ENCODE measurements at regions not wholly inside any gene's neighbourhood (a gene's known extent, or its start where the extent isn't known, plus 50 kb on each side); places are given as distances from the start of the nearest gene placed in this dataset.

DNA sequence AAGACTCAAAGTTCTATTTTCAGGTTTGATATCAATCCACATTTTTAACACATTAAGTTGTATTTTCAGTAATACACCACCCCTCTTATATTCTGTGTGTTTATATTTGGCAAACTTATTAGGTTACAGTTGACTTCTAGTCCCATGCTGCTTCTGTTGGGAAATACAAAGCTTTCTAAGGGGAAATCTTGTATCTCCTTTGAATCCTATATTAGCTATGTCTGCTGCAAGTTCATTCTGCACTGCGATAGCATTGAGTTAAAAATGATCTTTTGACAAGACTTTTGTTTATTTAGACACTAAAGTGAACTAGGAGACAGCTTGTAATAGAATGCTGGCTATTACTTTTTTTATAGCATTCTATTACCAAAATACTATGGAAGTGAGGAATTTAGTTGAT is 625.1 kb upstream of the ANKRD30A start:
- H3K4me1 ChIP-seq (ENCODE audit: insufficient read depth, insufficient read length) = no peaks in the 10 kb centered on the region
- no peaks in the 10 kb centered on the region for H3K9me3 ChIP-seq (ENCODE audit: insufficient read depth, low read length)
- no peaks in the 10 kb centered on the region for H3K27me3 ChIP-seq (ENCODE audit: insufficient read depth, insufficient read length)
- no peak overlapping the region for H3K9ac ChIP-seq (ENCODE audit: insufficient read length, low read depth)
- no peak for DNase-seq (ENCODE audit: low read depth, low spot score)
- no peak overlapping the region for H3K4me3 ChIP-seq (ENCODE audit: insufficient read length, low read depth)
- no peaks in the 10 kb centered on the region for H3K36me3 ChIP-seq (ENCODE audit: insufficient read depth, insufficient read length, low read length)
- TF ChIP-seq YY1 (IDR thresholded peaks at IDR 0.05; ENCODE audit: insufficient read depth, insufficient read length) (no peak), SUZ12 (IDR thresholded peaks at IDR 0.05; ENCODE audit: extremely low read depth, insufficient read depth, insufficient read length) (no peak), ZNF274 (IDR thresholded peaks at IDR 0.05; ENCODE audit: low read depth, low read length) (no peak)

DNA sequence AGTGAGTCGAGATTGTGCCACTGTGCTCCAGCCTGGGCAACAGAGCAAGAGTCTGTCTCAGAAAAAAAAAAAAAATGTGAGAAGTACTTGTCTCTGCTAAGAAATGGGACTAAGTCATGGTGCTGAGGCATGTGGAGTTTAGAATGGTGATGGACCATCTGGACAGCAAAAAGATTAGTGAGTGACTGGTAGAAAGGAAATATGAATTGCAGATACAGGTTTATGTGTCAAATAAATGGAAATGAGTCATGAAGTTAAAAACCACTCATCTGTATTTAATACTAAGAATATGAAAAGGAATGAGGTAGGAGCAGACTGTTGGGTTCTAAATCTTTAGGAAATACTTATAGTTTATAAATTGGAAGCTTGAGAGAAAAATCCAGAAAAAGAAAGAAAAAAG is 625.7 kb upstream of the ANKRD30A start:
- DNase-seq (ENCODE audit: low read depth, low spot score) = no peak
- no peaks in the 10 kb centered on the region for H3K4me1 ChIP-seq (ENCODE audit: insufficient read depth, insufficient read length)
- no peaks in the 10 kb centered on the region for H3K27me3 ChIP-seq (ENCODE audit: insufficient read depth, insufficient read length)
- H3K36me3 ChIP-seq (ENCODE audit: insufficient read depth, insufficient read length, low read length) = no peaks in the 10 kb centered on the region
- no peak for TF ChIP-seq SUZ12 (IDR thresholded peaks at IDR 0.05; ENCODE audit: extremely low read depth, insufficient read depth, insufficient read length)
- H3K9ac ChIP-seq (ENCODE audit: insufficient read length, low read depth) = no peak overlapping the region
- H3K9me3 ChIP-seq (ENCODE audit: insufficient read depth, low read length) = no peaks in the 10 kb centered on the region
- no peak overlapping the region for H3K4me3 ChIP-seq (ENCODE audit: insufficient read length, low read depth)

DNA sequence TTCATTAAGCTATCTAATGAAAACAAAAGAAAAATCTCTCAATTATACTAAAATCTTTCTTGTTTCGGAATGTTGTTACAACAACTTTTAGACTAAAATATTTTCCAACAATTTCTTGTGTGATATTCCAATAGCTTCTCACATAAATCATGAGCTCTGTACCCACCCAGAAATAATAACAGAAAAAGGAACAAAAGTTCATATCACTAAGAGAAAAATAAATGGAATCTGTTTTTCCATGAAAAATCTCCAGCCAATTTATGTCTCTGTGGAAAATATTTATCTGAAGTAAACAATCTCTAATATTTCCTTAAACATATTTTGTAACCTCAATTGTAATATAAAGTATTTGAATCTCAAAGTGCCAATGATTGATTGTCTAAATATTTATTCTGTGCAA is 628.6 kb upstream of the ANKRD30A start:
- TF ChIP-seq YY1 (IDR thresholded peaks at IDR 0.05; ENCODE audit: insufficient read depth, insufficient read length) (no peak), ZNF274 (IDR thresholded peaks at IDR 0.05; ENCODE audit: low read depth, low read length) (no peak), SUZ12 (IDR thresholded peaks at IDR 0.05; ENCODE audit: extremely low read depth, insufficient read depth, insufficient read length) (no peak)
- H3K9me3 ChIP-seq (ENCODE audit: insufficient read depth, low read length) = no peaks in the 10 kb centered on the region

DNA sequence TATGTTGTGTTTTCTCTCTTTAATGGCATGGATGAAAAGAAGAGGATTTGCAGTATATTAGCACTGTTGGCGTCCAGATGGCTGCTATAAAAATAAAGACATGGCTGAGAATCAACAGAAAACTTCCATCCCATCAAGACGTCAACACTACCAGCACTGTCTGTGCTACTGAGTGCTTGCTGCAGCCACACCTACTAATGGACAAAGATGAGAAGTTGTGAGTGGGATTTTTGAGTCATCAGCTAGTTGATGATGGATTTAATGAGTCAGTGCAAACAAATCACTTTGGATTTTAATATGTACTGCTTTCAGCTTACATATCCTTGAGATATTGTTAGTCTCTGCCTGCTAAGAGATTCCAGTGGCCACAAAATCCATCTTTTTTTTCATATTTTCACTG is 631.0 kb upstream of the ANKRD30A start:
- TF ChIP-seq ZNF274 (IDR thresholded peaks at IDR 0.05; ENCODE audit: low read depth, low read length) (no peak), SUZ12 (IDR thresholded peaks at IDR 0.05; ENCODE audit: extremely low read depth, insufficient read depth, insufficient read length) (no peak), YY1 (IDR thresholded peaks at IDR 0.05; ENCODE audit: insufficient read depth, insufficient read length) (no peak)
- DNase-seq (ENCODE audit: low read depth, low spot score) = no peak
- no peak overlapping the region for H3K4me3 ChIP-seq (ENCODE audit: insufficient read length, low read depth)
- no peaks in the 10 kb centered on the region for H3K27me3 ChIP-seq (ENCODE audit: insufficient read depth, insufficient read length)
- H3K4me1 ChIP-seq (ENCODE audit: insufficient read depth, insufficient read length) = no peaks in the 10 kb centered on the region
- H3K9me3 ChIP-seq (ENCODE audit: insufficient read depth, low read length) = no peaks in the 10 kb centered on the region
- no peak overlapping the region for H3K9ac ChIP-seq (ENCODE audit: insufficient read length, low read depth)
- no peaks in the 10 kb centered on the region for H3K36me3 ChIP-seq (ENCODE audit: insufficient read depth, insufficient read length, low read length)

More for the DNA sequence above, 628.6 kb upstream of the ANKRD30A start:
- H3K27me3 ChIP-seq (ENCODE audit: insufficient read depth, insufficient read length) = no peaks in the 10 kb centered on the region
- no peak for DNase-seq (ENCODE audit: low read depth, low spot score)
- no peak overlapping the region for H3K4me3 ChIP-seq (ENCODE audit: insufficient read length, low read depth)
- no peak overlapping the region for H3K9ac ChIP-seq (ENCODE audit: insufficient read length, low read depth)
- no peaks in the 10 kb centered on the region for H3K36me3 ChIP-seq (ENCODE audit: insufficient read depth, insufficient read length, low read length)
- no peaks in the 10 kb centered on the region for H3K4me1 ChIP-seq (ENCODE audit: insufficient read depth, insufficient read length)

DNA sequence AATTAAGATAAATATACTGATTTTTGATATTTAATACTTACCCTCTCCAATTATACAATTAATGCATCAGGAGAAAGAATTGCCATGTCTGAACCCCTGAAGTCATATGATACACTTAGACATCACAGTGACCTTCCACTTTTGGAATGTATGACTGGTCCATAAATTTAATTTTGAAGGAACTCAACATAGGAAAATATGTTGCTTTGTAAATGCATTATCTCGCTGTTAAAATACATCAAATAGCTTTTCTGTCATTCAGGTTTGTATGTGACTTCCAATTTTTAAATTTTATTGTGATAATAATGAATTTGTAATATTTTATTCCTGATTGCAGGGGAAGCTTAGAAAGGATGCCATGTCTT is 631.9 kb upstream of the ANKRD30A start:
- no peaks in the 10 kb centered on the region for H3K36me3 ChIP-seq (ENCODE audit: insufficient read depth, insufficient read length, low read length)
- H3K4me1 ChIP-seq (ENCODE audit: insufficient read depth, insufficient read length) = no peaks in the 10 kb centered on the region
- H3K9ac ChIP-seq (ENCODE audit: insufficient read length, low read depth) = no peak overlapping the region
- no peak overlapping the region for H3K4me3 ChIP-seq (ENCODE audit: insufficient read length, low read depth)
- no peaks in the 10 kb centered on the region for H3K9me3 ChIP-seq (ENCODE audit: insufficient read depth, low read length)
- DNase-seq (ENCODE audit: low read depth, low spot score) = no peak
- H3K27me3 ChIP-seq (ENCODE audit: insufficient read depth, insufficient read length) = no peaks in the 10 kb centered on the region
- TF ChIP-seq SUZ12 (IDR thresholded peaks at IDR 0.05; ENCODE audit: extremely low read depth, insufficient read depth, insufficient read length) (no peak), YY1 (IDR thresholded peaks at IDR 0.05; ENCODE audit: insufficient read depth, insufficient read length) (no peak), ZNF274 (IDR thresholded peaks at IDR 0.05; ENCODE audit: low read depth, low read length) (no peak)

DNA sequence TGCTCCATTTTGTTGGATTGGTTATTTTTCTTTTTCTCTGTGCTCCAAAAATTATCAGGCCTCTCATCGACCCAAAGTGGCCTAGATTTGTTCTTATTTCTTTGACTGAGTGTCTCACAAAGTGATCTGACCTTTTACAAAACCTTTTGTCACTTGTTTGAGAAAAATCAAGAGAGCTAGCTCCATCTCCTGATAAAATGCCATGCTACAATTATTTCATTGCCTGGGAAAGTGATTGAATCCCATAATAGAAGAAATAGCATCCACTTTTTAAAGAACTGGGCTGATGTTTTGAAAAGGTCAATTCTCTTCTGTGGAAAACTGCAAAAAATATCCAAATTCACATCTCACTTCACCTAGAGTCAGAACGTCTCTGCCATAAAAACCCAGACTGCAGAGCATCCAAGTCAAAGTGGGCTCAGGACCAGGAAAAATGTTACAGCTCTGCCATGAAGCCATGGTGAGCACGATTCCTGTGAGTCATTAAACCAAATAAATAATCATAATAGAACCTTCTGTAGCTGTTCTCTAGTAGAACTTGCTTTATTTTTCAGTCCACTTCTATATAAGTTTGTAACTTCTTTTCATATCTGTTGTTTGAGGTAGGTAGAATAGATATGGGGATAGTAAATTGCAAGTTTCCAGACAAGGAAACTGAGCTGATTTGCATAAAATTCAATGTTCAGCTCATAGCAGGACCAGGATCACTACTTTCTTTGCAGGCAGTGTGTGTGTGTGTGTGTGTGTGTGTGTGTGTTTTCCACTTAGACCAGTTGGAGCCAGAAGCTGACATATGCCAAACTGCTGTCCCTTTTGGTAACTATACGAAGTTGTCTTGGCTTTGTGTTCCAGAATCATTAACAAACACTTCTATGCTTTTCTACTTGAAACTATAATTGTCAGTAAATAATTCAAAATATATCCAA is 632.5 kb upstream of the ANKRD30A start:
- H3K9me3 ChIP-seq (ENCODE audit: insufficient read depth, low read length) = no peaks in the 10 kb centered on the region
- DNase-seq (ENCODE audit: low read depth, low spot score) = no peak

DNA sequence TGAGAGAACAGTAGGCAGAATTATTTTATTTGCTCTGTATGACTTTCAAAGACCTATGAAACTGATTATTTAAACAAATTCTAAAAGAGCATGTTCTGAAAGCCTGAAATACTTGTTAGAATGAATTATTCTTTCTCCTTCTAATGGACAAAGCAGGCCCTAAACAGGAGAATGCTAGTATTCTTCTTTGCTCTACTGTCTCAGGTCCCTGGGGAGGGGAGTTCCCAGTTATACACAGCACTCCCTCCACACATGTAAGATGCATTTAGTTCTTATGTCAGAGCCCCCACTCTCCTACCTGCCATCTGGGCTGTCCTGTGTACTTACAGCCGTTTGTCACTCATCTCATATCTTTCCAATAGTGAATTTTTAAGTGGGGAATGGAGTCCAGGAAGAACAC is 633.5 kb upstream of the ANKRD30A start:
- H3K4me3 ChIP-seq (ENCODE audit: insufficient read length, low read depth) = no peak overlapping the region
- no peak overlapping the region for H3K9ac ChIP-seq (ENCODE audit: insufficient read length, low read depth)
- H3K4me1 ChIP-seq (ENCODE audit: insufficient read depth, insufficient read length) = no peaks in the 10 kb centered on the region
- no peaks in the 10 kb centered on the region for H3K36me3 ChIP-seq (ENCODE audit: insufficient read depth, insufficient read length, low read length)
- H3K27me3 ChIP-seq (ENCODE audit: insufficient read depth, insufficient read length) = no peaks in the 10 kb centered on the region
- DNase-seq (ENCODE audit: low read depth, low spot score) = no peak
- TF ChIP-seq YY1 (IDR thresholded peaks at IDR 0.05; ENCODE audit: insufficient read depth, insufficient read length) (no peak), SUZ12 (IDR thresholded peaks at IDR 0.05; ENCODE audit: extremely low read depth, insufficient read depth, insufficient read length) (no peak), ZNF274 (IDR thresholded peaks at IDR 0.05; ENCODE audit: low read depth, low read length) (no peak)
- H3K9me3 ChIP-seq (ENCODE audit: insufficient read depth, low read length) = no peaks in the 10 kb centered on the region

More for the DNA sequence above, 632.5 kb upstream of the ANKRD30A start:
- Histone ChIP-seq H3K9ac (ENCODE audit: insufficient read length, low read depth) (no peak overlapping the region), H3K4me1 (ENCODE audit: insufficient read depth, insufficient read length) (no peaks in the 10 kb centered on the region), H3K36me3 (ENCODE audit: insufficient read depth, insufficient read length, low read length) (no peaks in the 10 kb centered on the region), H3K27me3 (ENCODE audit: insufficient read depth, insufficient read length) (no peaks in the 10 kb centered on the region), H3K4me3 (ENCODE audit: insufficient read length, low read depth) (no peak overlapping the region)
- TF ChIP-seq SUZ12 (IDR thresholded peaks at IDR 0.05; ENCODE audit: extremely low read depth, insufficient read depth, insufficient read length) (no peak), ZNF274 (IDR thresholded peaks at IDR 0.05; ENCODE audit: low read depth, low read length) (no peak)

Data from NT2/D1 (cell line).